GM03348 (cell line): ENCODE measurements at regions not wholly inside any gene's neighbourhood (a gene's known extent, or its start where the extent isn't known, plus 50 kb on each side); places are given as distances from the start of the nearest gene placed in this dataset.
"Not testable (repeated sequence)": the region's sequence is repeated elsewhere in the genome, so short reads cannot be mapped to it uniquely, and the experiment has no call there.

Experiments
- DNase-seq: peaks from one replicate; pipeline ENCODE4 v3.0.0; 2012; ENCODE audit warnings: low spot score

DNA sequence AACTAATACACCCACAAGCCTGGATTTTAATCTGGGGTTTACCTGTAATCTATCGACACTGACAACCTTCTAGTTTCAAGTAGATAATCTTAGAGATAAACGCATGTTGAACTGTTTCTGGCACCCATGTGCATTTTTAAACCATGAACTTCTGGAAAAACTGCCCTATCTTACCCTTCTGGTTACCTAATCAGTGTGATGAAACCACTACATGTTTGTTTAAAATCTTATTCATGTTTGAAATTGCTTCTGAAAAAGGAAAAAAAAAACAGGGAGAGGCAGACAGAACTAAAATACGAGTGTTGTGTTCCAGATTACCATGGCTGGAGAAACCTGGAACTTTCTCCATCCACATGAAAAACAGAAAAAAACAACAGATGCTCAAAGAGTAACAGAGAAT lies 139.3 kb downstream of the MID1IP1 start:
- DNase-seq, result no peak

DNA sequence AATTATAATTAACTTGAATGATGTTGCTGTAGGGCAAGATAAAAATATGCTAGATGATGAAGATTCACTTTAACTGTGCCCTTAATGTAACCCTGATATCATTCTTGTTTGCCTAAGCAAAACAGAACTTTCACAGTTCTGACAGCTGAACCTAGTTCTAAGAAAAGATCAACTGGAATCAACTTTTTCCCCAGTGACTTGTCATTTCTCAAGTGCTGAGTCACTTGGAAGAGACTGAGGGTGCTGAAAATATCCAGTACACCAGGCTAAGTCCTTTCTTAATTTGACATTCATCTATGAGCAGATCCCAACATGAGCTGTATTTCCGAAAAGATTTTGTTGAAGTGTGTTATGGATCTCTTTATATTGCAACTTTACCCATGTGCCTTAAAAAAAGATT lies 140.4 kb downstream of the MID1IP1 start:
- DNase-seq, result peak; percentile 4

DNA sequence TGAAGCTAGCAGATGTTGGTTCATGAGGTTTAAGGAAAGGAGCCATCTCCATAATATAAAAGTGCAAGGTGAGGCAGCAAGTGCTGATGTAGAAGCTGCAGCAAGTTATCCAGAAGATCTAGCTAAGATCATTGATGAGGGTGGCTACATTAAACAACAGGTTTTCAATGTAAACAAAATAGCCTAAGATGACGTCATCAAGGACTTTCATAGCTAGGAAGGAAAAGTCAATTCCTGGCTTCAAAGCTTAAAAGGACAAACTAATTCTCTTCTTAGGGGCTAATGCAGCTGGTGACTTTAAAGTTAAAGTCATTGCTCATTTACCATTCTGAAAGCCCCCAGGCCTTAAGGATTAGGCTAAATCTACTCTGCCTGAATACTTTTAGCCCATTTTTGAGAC lies 141.9 kb downstream of the MID1IP1 start:
- no peak for DNase-seq

DNA sequence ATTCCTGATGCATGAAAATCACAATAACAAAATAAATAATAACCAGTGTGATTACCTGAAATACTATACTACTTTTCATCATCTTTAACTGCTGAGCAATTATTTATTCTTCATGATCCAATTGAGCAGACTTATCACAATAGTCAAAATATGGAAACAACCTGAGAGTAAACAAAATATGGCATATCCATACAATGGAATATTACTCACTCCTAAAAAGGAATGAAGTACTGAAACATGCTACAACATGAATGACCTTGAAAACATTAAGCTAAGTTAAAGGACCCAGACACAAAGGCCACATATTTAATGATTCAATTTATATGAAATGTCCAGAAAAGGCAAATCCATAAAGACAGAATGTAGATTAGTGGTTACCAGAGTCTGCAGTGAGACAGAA lies 146.8 kb downstream of the MID1IP1 start:
- no peak for DNase-seq

DNA sequence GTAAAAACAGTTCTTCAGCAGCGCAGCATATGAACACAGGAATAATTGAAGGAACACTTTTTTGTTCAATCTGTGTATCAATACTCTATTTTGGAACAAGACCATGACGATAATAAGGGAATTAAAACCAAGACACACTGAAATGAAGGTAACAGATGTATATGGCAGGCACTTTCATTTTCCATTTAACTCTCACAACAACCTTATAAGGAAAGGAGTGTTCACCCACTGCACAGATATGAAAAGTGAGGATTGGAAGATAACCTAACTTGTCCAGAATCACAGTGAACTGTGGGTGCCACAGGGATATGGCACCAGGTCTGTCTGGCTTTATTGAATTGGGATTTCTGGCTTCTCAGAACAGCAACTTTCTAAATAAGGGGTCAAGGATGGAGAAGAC lies 153.3 kb downstream of the MID1IP1 start:
- no peak for DNase-seq

DNA sequence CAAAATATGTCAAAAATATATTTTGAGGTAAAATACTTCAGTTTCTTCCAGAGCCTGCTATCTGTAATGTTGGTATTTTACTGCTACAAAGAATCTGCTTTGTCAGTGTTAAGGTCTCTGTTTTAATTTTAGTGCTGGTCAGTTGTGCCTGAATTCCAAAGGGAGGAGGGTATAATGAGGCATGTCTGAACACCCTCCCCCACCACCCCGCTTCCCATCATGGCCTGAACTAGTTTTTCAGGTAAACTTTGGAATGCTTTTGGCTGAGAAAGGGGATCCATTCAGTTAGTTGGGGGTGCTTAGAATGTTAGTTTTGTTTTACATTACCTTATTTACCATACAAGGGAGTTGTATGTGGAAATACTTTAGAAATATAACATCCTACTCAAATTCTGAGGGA lies 158.5 kb downstream of the MID1IP1 start:
- DNase-seq, result no peak

DNA sequence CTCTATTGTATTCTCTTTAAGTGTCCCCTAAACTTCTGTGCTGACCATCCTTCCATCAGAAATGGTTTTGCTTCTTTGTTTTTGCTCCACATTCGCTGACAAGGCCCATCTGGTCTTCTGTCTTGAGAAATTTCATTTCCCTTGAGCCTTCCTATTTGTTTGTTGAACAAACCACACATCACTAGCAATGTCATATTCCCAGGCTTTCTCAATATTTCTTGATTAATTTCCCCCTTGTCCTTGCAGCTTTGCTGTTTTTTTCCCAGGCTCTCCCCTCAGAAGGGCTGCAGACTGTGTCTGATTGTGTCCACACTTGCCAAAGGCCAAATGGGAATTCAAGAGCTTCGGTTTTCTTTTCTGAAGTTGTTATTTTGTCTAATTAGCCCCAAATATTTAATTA lies 158.9 kb downstream of the MID1IP1 start:
- DNase-seq, result no peak

DNA sequence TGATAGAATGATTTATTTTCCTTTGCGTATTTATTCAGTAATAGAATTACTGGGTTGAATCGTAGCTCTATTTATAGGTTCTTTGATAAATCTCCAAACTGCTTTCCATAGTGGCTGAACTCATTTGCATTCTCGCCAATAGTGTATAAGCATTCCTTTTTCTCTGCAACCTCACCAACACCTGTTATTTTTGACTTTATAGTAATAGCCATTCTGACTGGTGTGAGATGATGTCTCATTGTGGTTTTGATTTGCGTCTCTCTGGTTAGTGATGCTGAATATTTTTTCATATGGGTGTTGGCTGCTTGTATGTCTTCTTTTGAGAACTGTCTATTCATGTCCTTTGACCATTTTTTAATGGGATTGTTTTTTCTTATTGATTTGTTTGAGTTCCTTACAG lies 160.7 kb downstream of the MID1IP1 start:
- no peak for DNase-seq

DNA sequence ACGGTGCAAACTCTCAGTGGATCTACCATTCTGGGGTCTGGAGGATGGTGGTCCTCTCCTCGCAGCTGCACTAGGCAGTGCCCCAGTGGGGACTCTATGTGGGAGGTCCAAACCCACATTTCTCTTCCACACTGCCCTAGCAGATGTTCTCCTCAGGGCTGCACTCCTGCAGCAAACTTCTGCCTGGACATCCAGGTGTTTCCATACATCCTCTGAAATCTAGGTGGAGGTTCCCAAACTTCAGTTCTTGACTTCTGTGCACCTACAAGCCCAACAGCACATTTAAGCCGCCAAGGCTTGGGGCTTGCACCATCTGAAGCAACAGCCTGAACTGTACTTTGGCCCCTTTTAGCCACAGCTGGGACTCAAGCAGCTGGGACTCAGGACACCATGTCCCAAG lies 162.0 kb downstream of the MID1IP1 start:
- not testable (repeated sequence) for DNase-seq

DNA sequence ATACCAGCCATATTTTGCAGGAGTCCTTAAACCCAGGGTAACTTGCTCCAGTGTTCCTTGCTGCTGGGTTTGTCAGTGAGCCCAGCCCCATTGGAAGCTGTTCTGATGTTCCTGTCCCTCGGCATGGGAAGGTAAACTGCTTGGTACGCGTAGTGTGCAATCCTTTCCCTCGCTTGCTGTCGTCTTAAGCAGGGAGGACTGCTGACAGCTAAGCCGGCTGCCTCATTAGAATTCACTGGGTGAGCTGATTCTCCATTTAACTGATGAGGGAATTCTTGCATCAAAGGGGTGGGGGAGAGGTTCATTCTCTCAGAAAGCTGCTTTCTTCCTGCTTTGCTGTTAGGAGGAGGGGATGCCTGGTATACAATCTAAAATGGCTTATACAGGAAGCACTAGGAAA lies 164.6 kb downstream of the MID1IP1 start:
- DNase-seq, result no peak

DNA sequence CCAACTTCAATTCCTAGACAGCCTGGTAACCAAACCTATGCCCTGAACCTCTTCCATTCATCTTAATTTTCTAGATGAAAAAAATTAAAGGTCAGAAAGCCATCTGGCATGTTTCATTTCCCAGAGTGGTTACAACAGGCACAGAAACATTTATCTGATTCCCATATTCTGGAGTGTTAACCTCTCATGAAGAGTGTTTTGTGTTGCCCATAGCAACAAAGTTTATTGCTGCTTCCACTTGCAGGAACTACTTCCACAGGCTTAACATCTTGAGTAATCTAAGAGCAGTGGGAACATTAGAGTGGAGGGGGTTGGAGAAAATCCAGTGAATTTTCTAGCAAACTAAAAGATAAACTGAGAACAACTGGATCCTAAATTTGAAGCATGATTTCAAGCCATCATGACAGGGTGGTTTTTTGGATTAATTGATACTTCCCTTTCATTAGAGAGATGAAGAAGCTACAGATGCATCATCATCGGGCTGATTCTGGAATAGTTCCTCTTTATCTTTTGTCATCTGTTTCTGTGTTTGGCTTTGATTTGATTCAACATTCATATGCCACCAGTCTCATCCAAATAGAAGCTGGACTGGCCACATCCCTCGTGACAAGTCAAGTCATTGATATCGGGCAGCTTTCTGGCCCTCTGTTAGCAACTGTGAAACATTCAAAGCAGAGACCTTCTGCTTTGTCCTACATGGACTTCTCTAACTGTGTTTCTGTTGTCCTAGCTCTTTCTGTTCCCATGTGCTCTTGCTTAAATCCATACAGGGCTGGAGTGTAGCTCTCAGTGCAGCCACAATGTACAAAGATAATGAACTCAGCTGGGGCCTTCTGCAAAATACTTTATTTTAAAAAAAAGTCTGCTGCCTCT lies 167.3 kb downstream of the MID1IP1 start:
- DNase-seq, result no peak

DNA sequence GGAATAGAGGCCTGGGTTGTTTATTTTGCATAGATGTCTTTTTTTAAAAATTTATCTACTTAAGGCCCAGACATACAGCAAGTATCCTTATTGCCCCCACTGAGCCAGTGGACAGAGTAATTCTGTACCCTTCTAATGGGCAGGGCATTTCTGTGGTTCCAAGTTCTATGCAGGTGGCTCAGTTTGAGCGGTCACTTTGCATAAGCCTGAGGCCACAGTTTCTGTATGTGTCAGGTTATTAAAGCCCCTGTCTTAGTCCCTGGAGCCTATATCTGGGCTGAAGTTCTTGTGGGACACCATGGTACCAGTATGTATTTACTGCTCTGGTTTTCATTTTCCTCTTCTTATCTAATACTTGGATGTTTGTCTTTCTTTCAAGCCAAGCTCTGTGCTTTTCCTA lies 168.8 kb downstream of the MID1IP1 start:
- no peak for DNase-seq

DNA sequence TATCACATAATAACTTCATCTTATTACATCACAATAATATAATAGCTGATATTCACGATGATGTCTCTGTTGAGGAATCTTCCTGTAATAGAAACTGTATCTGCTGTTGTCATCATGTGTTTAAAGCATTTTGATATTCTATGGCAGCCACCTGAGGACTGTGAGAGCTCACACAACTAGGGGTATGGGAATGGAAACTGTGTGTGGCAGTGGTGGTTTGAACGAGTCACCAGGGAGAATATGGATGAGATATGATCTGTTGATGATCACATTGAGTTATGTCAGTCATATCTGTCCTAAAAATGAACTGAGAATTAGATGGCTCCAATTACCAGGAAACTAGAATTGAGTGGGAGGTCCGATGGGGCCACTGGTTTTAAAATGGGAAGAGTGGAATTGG lies 169.6 kb downstream of the MID1IP1 start:
- DNase-seq, result no peak

DNA sequence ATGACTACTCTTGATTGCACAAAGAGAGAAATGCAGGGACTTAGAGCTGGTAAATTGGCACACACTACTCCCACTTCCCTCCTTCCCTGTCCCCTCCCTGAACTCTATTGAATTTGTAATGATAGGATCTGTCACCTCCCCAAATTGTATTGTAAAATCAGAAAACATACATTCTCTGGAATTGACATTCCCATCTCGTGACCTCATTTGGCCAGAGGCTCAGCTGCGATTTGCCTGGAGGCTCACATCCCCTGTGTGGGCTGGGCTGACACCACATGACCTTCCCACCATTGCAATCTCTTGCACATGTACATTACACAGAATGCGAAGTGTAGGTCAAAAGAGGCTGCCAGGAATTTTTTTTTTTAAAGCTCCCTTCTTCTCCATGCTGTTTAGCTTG lies 172.1 kb downstream of the MID1IP1 start:
- DNase-seq, result no peak

DNA sequence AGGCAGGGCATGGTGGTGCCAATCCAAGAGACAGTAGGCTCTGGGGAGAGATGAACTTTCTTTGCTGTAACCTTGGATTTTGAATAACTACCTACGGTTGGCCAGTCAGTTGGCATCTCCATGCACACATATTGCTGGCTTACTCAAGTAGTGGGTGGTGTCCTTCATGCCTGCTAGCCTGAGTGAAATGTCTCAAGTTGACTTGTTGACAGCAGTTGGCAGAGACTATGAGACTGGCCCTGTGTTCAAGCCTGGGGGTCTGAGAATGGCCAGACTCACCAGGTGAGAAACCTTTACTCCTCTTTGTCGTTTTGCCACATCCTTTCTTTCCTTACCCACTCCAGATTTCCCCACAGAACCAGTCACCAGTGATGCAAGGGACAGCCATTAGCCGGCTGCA lies 173.3 kb downstream of the MID1IP1 start:
- no peak for DNase-seq

DNA sequence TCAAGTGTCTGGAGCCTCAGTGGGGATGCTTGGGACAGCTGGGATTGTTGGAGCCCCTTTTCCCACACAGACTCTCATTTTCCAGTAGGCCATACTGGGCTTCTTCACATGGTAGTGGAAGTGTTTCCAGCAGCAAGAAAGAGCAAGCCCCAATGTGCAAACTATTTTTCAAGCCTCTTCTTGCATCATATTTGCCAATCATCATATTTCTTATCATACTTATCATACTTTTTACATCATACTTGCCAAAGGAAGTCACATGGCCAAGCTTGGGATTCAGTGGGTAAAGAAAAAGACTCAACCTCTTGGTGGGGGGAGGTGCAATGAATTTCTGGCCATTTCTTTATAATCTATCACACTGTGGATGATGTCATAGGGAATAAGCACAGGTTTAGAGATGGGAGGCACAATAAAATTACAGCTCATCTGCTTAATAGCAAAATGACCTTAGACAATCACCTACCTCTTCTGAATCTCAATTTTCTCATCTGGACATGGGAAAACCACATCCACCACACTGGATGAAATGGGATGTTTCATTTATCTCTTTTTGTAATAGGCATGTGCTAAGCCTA lies 174.2 kb downstream of the MID1IP1 start:
- DNase-seq, result no peak

DNA sequence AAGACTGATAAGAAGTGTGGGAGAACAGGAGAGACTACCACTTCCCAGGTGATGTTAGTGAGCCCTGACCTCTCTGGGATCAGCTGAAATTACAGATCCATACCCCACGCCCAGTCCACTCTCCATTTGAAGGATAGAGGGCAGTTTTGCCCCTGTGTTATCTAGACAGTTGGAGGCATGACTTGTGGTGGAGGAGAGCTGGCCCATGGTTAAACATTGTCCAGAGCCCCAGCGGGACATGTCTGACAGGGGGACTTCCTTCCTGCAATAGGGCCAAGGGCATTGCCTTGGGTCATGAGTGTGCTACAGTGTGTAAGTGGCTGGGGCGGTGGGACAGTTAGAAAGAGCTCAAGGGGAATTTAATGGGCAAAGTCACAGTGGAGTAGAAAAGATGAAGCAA lies 181.1 kb downstream of the MID1IP1 start:
- DNase-seq, result no peak

DNA sequence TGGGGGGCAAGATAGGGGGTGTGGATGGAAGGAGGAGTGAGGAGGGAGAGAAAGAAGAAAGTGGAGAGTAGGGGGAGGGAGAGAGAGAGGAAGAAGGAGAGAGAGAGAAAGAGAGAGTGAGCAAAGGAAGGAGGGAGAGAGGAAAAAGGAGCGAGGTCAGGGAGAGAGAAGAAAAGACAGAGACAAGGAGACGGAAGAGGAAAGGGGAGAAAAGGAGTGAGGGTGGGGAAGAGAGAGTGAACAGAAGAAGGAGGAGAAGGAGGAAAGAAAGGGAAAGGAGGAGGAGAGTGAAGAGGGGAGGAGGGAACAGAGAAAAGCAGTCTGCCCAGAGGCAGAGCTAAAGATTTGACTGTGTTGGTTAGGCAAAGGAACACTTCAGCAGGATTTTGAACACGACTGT lies 181.6 kb downstream of the MID1IP1 start:
- no peak for DNase-seq

DNA sequence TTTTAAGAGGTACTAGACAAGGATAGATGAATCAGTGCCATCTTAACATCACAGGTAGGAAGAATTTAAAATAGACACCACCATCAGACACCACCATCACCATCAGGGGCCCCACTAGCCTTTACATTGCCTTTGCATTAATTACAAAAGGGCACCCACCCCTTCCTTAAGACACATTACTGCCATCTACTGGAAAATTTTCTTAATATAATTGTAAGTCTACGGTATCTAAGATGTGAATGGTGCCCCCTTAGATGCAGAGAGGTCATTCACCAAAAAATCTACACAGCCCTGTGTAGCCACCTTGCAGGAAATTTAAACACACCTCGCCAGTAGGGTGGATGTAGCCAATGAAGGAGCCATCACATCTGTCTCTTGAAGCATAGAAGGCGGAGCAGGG lies 184.1 kb downstream of the MID1IP1 start:
- peak; percentile 15 for DNase-seq

DNA sequence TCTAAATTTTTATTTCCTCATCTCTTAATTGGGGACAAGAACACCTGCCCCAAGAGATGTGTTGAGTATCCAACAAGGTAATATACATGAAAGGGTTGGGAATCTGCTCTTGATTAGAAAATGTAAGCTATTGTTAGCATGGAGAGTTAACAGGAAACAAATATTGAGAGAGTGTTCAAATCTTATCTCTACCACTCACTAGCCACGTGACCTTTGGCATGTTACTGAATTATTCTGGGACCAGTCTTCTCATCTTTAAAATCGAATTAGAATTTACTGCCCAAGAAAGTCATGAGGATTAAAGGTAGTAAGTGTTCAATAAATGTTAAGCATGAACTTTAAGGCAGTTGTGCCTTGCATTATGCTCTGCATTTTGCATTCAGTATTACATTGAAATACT lies 184.7 kb downstream of the MID1IP1 start:
- no peak for DNase-seq

DNA sequence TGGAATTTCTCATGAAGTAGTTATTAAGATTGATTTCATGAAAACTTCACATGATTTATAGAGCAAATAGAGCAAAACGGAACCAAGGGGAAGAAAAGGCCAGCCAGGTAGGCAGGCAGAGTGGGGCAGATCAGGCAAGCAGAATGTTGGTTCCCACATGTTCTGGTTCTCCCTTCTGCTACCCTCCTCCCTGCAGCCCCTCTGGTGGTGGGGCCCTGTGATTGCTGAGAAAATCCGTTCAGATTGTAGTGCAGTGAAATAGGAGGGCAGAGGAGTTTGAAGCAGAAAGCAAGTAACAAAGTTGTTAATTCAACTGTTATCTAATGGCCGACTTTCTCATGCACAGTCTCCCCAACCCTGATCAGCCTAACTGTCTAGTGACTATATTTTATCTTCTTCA lies 185.3 kb downstream of the MID1IP1 start:
- DNase-seq, result no peak

DNA sequence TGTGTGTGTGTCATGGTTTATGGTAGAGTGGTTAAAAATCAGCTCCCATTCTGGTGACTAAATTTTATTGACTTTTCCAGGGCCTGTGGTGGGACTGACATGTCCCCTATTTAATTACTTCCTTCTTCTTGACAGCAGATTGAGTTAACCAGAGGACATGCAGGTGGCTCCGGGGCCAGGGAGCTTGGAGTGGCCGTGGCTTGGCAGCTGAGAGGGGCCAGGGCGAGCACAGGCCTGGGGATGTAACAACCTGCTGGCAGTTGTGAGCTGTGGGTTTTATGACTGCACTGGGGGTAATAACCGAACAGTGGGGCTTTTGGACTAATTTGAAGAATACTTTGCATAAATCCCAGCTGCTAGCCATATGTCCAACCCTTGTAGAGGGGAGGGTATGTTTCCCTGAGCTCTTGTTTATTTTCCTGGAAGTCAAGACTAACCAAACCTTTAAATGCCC lies 186.0 kb downstream of the MID1IP1 start:
- no peak for DNase-seq

DNA sequence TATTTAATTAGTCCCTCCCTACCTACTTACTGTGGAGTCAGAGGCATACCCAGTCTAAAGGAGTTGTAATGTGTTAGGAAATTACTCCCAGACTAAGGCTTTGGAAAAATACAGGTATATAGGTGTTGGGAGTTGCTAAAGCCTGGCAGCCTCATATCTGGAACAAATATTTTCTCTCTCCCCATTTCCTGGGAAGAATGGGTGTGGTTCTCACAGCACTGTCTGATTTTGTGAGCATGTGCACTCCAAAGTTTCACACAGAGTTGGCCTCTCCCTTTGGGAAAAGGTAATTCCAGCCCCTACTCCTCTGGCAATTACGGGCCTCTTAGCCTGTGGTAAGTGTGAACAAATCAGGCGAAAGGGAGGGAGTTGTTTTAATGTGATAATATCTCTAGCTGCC lies 187.0 kb downstream of the MID1IP1 start:
- DNase-seq, result no peak

DNA sequence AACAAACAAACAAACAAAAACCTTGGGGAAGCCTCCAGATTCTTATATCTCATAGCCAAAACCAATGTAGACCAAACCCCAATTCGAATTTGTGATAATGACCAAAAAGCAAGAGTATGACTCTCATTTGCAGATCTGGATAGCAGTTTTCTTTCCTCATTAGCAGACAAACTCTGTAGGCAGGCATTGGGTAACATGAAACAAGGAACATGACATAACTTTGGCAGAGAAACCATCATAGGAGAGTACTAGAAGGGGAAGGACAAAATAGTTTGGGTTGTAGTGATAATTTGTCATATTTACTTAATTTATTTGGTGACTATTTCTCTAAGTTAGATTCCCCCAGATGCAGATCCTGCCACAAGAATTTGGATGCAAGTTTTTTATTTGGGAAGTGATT lies 187.8 kb downstream of the MID1IP1 start:
- no peak for DNase-seq
